ENCODE measurements at regions not wholly inside any gene's neighbourhood (a gene's known extent, or its start where the extent isn't known, plus 50 kb on each side); places are given as distances from the start of the nearest gene placed in this dataset.
"Not testable (repeated sequence)": the region's sequence is repeated elsewhere in the genome, so short reads cannot be mapped to it uniquely, and the experiment has no call there.

GRCh38 chr9:86997156-86997555 lies 49.9 kb upstream of the GAS1 start:
- no peak for DNase-seq (ENCODE audit: low read depth in 2 of 2)

- DNase-seq (ENCODE audit: low read depth in 2 of 2), result no peak
Measured at GRCh38 chr9:86997951-86998350, 50.6 kb upstream of the GAS1 start.

- DNase-seq (ENCODE audit: low read depth in 2 of 2), result no peak
Measured at GRCh38 chr9:87002517-87002916, 55.2 kb upstream of the GAS1 start.

- no peak for DNase-seq (ENCODE audit: low read depth in 2 of 2)
Measured at GRCh38 chr9:87004016-87004415, 56.7 kb upstream of the GAS1 start.

- DNase-seq (ENCODE audit: low read depth in 2 of 2), result no peak
Measured at GRCh38 chr9:87006956-87007355, 59.6 kb upstream of the GAS1 start.

- DNase-seq (ENCODE audit: low read depth in 2 of 2), result no peak
Measured at GRCh38 chr9:87007711-87008366, 60.5 kb upstream of the GAS1 start.

- DNase-seq (ENCODE audit: low read depth in 2 of 2), result no peak
Measured at GRCh38 chr9:87008667-87009066, 61.4 kb upstream of the GAS1 start.

- DNase-seq (ENCODE audit: low read depth in 2 of 2), result no peak
Measured at GRCh38 chr9:87010626-87011025, 63.3 kb upstream of the GAS1 start.

- no peak for DNase-seq (ENCODE audit: low read depth in 2 of 2)
Measured at GRCh38 chr9:87011551-87011950, 64.2 kb upstream of the GAS1 start.

GRCh38 chr9:87013490-87013889 lies 66.2 kb upstream of the GAS1 start:
- DNase-seq (ENCODE audit: low read depth in 2 of 2), result no peak

GRCh38 chr9:87014436-87014835 lies 67.1 kb upstream of the GAS1 start:
- DNase-seq (ENCODE audit: low read depth in 2 of 2), result no peak

GRCh38 chr9:87016681-87017080 lies 69.4 kb upstream of the GAS1 start:
- no peak for DNase-seq (ENCODE audit: low read depth in 2 of 2)

- DNase-seq (ENCODE audit: low read depth in 2 of 2), result no peak
Measured at GRCh38 chr9:87020169-87020950, 73.1 kb upstream of the GAS1 start.

- DNase-seq (ENCODE audit: low read depth in 2 of 2), result no peak
Measured at GRCh38 chr9:87022178-87022577, 74.9 kb upstream of the GAS1 start.

- no peak for DNase-seq (ENCODE audit: low read depth in 2 of 2)
Measured at GRCh38 chr9:87026204-87026603, 78.9 kb upstream of the GAS1 start.

- not testable (repeated sequence) for DNase-seq (ENCODE audit: low read depth in 2 of 2)
Measured at GRCh38 chr9:87028836-87029235, 81.5 kb upstream of the GAS1 start.

- no peak for DNase-seq (ENCODE audit: low read depth in 2 of 2)
Measured at GRCh38 chr9:87029905-87030304, 82.6 kb upstream of the GAS1 start.

GRCh38 chr9:87034841-87035240 lies 87.5 kb upstream of the GAS1 start:
- DNase-seq (ENCODE audit: low read depth in 2 of 2), result no peak

GRCh38 chr9:87035879-87036278 lies 88.6 kb upstream of the GAS1 start:
- no peak for DNase-seq (ENCODE audit: low read depth in 2 of 2)

GRCh38 chr9:87036506-87036905 lies 89.2 kb upstream of the GAS1 start:
- DNase-seq (ENCODE audit: low read depth in 2 of 2), result no peak

- DNase-seq (ENCODE audit: low read depth in 2 of 2), result no peak
Measured at GRCh38 chr9:87039809-87040392, 92.6 kb upstream of the GAS1 start.

- DNase-seq (ENCODE audit: low read depth in 2 of 2), result no peak
Measured at GRCh38 chr9:87040410-87041009, 93.2 kb upstream of the GAS1 start.
